AG10803 (cell line): ENCODE measurements at regions not wholly inside any gene's neighbourhood (a gene's known extent, or its start where the extent isn't known, plus 50 kb on each side); places are given as distances from the start of the nearest gene placed in this dataset.
A peak's percentile ranks its signal among the peaks of the same experiment; 100 is the strongest.

Experiments used
- DNase-seq: peaks from one replicate; pipeline ENCODE4 v3.0.0; 2010; ENCODE audit warnings: low read depth
- H3K4me3 ChIP-seq: 2 replicates; pipeline ENCODE4 v1.5.1; 2011; ENCODE audit warnings: mild to moderate bottlenecking, low read length, control low read depth
- TF ChIP-seq, protein P1 (sequence below): conservative IDR thresholded peaks from 2 replicates; pipeline ENCODE4 v1.5.1; 2011; ENCODE audit warnings: mild to moderate bottlenecking, low read length, control low read depth, inconsistent platforms

DNA sequence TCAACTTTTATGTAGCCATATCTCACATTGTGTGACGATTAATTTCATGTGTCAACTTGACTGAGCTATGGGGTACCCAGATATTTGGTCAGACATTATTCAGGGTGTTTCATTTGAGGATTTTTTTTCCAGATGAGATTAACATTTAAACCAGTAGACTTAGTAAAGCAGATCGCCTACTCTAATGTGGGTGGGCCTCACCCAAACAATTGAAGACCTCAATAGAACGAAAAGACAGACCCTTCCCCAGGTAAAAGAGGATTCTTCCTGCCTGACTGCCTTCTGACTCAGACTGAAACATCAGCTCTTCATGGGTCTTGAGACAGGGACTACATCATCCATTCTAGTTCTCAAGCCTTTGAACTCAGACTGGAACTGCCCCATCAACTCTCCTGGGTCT, 231.7 kb upstream of the SASH1 start:
- H3K4me3 ChIP-seq: no peak overlapping the region
- no peak for DNase-seq
- TF ChIP-seq, protein P1, sequence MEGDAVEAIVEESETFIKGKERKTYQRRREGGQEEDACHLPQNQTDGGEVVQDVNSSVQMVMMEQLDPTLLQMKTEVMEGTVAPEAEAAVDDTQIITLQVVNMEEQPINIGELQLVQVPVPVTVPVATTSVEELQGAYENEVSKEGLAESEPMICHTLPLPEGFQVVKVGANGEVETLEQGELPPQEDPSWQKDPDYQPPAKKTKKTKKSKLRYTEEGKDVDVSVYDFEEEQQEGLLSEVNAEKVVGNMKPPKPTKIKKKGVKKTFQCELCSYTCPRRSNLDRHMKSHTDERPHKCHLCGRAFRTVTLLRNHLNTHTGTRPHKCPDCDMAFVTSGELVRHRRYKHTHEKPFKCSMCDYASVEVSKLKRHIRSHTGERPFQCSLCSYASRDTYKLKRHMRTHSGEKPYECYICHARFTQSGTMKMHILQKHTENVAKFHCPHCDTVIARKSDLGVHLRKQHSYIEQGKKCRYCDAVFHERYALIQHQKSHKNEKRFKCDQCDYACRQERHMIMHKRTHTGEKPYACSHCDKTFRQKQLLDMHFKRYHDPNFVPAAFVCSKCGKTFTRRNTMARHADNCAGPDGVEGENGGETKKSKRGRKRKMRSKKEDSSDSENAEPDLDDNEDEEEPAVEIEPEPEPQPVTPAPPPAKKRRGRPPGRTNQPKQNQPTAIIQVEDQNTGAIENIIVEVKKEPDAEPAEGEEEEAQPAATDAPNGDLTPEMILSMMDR: no peak

DNA sequence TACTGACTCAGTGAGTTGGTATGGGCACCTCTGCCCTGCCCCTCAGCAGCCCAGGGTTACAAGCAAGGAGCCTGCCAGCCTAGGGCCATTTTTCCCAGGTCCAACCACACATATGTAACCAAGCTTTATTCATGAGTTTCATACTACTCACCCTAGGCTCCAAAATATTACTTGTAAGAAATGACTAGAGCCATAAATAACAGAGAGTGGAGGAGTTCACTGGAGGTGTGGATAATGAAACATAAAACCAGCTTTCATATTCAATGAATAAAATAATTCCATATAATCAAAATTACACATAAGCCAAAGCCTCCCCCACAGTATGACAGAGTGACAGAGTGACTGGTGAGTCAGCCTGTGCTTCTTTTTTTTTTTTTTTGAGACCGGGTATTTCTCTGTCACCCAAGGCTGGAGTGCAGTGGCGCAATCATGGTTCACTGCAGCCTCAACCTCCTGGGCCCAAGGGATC, 229.8 kb upstream of the SASH1 start:
- no peak for DNase-seq
- TF ChIP-seq, protein P1: no peak
- no peak overlapping the region for H3K4me3 ChIP-seq

DNA sequence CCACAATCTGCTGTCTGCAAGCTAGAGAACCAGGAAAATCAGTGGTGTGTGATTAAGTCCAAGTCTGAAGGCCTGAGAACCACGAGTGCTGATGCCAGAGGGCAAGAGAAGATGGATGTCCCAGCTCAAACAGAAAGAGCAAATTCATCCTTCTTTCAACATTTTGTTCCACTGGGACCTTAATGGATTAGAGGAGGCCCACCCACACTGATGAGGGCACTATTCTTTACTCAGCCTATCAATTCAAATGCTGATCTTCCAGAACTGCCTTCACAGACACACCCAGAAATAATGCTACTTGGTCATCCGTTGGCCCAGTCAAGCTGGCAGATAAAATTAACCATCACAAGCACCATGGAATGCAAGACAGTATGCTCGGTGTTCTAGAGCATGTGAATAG, 226.6 kb upstream of the SASH1 start:
- H3K4me3 ChIP-seq: no peak overlapping the region
- TF ChIP-seq, protein P1: no peak
- no peak for DNase-seq

DNA sequence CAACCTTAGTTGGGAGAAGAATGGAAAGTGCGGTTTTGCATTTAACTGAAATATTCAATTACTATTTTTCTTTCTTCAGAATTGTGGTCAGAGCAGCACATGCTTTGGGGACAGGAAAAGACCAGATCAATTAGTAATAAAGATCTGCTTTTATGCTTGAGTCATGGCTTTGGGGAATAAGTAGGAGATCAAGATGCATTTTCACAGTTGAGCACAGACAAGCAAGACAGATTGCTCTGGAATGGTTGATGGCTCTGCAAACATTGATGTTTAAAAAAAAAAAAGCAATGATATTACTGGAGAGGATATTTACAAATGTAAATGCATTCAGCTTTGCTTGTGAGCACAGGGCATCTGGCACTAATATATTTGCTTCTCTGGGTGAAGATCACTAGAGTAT, 224.4 kb upstream of the SASH1 start:
- H3K4me3 ChIP-seq: no peak overlapping the region
- TF ChIP-seq, protein P1: no peak
- DNase-seq: no peak

DNA sequence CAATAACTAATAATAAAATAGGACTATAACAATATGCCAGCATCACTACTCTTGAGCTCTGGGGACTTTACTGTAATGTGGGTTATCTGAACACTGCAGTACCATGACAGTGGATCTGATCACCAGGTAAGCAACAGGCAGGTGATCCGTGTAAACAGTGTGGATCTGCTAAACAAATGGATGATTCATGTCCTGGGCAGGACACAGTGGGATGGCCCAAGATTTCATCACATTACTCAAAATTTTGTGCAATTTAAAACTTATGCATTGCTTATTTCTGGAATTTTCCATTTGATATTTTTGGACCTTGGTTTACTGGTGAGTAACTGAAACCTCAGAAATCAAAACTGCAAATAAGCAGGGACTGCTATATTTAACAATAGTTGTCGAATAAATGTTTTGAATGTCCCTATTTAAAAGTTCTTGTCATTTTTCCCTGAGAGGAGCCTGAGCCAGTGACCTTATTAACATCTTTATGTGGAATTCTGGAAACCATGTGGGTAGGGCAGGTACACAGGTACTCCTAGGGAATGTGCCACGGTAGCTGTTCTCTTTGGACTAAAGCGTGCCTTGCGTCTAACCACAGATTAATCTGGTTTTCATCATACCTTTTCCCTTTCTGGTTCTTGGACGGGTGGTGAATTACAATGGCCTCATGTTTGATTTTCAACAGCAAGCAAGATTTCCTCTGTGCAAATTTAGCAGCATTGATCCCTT, 214.5 kb upstream of the SASH1 start:
- peak; percentile 1 for DNase-seq
- H3K4me3 ChIP-seq: no peak overlapping the region
- TF ChIP-seq, protein P1: no peak

DNA sequence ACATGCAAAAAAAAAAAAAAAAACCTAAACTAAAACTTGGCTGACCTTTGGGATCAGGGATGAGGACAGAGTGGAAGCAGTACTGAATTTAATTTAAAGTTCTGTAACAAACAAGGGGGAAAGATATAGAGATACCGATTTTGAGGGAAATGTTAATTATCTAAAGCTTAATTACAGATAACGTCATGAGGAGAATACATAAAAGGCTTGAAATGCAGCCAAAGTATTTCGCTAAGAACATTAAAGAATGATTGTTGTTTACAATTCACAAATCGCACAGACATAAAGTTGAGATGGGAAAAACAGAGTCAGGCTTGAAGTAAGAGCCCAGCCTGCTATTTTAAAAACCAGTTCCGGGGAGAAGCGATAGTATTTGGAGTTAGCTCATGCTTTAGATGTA, 208.0 kb upstream of the SASH1 start:
- no peak for DNase-seq
- TF ChIP-seq, protein P1: no peak

DNA sequence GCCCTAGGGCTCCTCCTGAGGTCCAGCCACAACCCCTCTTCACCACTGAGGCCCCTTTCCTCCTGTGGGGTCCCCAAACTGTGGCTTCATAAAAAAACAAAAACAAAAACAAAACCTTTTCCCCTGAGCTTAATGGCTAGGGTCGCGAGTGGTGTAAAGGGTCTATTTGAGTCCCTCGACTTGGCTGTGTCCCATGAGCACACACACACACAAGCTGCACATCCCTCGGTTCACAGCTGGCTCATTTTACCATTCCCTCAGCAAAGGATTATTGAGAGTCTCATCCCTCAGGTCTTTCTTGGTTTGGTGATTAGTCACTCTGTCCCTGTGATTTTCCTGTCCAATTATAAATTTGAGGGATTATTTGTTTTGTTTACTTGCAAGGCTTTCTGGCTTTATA, 206.1 kb upstream of the SASH1 start:
- TF ChIP-seq, protein P1: no peak
- no peak overlapping the region for H3K4me3 ChIP-seq
- DNase-seq: no peak

More for the DNA sequence above, 208.0 kb upstream of the SASH1 start:
- no peak overlapping the region for H3K4me3 ChIP-seq
